ENCODE measurements at regions not wholly inside any gene's neighbourhood (a gene's known extent, or its start where the extent isn't known, plus 50 kb on each side); places are given as distances from the start of the nearest gene placed in this dataset.

DNA sequence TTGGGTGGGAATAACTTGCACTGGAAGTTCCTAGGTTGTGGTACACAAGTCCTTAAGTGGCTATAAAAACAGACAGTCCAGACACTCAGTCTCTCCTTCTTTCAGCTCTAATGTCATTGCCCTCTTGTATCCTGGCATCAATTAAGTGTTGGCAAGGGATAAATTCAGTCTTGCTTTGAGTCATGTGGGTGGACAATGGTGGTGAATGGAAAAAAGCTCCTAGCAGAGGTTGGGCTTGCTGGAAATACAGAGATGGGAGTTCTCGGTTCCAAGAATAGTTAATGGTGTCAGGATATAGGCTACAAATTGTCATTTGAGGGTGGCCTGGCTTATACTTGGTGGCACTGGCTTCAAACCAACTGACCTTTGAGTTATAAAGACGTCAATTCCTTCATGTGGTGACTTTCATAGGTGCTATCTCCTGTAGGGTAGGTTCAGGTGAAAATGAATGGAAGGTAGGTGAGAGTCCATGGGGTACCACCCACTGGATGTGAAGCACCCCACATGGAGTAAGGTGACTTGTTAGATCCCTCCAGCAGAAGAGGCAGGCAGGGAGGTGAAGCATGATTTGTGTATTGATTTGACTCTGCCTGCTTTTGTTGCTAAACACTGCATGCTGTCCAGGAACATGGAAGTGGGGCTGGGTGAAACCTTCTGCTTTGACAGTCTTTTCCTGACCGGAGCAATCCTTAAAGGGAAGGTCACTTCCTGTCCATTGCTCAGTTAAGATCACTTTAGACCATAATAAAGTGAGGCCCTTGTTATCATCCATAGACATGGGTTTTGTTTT is 102.0 kb downstream of the LACC1 start:
- peak in 1 of 42 donors; percentile 35 for DNase-seq
- intact Hi-C loops (cut with DNase I): no loop called here

DNA sequence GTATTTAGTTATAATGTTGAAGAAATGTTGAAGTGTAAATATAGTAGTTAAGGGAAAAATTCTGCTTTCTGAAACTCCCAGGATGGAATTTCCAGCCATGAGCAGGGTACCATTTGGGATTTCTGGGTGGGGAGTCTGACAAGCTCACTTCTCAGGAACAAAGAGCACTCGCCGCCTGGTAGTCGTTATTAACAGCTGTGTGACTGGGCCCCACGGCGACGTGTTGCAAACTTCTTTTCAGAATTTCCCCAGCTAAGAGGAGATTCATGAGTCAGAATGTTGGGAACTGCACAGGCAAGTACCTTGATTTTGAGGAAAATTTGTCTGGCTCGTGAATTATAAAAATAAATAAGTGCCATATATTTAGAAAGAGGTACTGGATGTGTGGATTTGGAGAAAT is 103.7 kb downstream of the LACC1 start:
- intact Hi-C loops (cut with DNase I): no loop called here
- DNase-seq: no peak

DNA sequence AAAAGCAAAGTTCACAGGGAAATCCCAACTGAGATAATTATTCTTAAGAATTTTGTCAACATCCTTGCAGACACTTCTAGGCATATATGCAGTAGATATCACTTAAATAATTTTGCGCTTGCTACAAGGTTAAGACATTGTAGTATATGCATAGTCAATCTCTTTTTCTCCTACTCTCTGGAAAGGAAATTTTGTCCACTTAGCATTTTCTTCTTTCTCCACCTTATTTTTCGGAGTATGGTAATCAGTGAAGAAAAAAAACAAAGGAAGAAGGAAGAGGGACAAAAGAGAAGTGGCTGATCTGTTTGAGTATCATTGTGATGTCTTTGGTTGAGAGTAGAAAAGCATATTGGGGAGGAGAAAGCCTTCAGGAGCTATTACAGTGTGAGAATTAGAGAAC is 104.6 kb downstream of the LACC1 start:
- DNase-seq: no peak
- intact Hi-C loops (cut with DNase I): no loop called here

DNA sequence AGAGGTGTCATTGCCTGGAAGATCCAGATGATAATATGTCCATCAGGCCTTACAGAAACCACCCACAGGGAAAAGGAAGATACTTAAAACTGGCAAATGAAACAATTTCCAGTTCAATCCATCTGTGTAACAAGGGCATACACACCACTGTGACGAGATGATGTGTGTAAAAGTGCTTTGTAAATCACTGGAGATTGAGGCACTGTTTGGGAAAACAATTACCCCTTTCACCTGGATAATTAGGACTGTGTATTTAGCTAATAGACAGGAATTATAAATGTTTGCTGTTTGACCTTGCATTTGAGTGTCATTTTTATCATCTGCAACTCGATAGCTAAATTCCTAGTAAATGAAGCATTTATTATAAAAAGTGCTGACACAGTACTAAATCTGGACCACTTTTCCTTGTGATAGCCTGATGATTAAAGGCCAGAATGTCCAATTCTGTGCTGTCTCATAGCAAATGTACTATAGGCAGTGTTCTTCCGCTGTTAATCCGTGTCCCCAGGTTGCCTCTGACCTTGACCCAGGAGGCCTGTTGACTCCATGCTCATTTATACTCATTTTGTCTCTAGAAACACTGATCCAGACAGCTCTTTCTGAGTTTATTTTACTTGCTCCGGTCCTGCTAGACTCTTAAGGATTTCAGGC is 105.8 kb downstream of the LACC1 start:
- no peak for DNase-seq
- intact Hi-C loops (cut with DNase I): no loop called here

DNA sequence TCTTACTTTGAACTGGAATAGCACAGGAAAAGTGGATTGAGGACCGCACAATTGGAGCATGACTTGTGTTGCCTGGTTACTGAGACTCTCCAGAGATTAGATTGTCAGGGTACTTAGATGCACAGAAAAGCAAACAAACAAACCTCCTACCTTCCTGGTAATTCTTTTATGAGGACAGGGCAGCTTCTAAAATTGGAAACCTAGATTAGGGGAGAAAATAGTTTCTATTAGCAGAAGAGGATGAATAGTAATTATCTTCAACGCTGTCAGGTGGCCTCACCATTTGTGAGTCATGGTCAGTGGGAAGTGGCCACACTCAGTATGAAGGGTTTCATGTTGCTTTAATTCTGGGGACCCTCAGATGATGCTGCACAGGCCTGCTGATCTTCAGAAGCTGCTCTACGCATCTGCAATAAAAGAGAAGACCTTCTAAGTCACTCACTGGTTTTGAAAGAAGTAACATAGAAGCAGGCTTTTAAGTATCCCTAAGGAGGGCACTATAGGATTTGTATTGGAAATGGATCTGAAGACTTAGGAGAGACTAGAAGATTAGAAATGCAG is 106.8 kb downstream of the LACC1 start:
- no peak for DNase-seq
- intact Hi-C loops (cut with DNase I): no loop called here

DNA sequence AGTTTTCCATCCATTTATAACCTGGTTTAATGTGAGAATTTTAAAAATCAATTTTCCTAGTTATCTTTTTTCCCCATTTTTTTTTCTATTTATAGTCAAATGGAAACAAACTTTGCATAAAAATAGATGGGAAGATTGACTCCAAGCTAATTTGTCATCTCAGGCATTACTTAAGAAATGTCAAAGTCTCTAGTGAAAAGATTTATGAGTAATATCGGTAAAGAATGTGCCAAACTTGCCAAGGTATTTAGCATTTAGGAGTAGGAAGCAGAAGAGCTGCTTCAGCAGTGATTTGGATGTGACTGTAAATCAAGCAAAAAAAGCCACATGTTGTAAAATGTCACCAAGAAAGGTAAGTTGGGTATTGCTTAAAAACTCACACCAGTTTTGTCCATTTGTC is 108.6 kb downstream of the LACC1 start:
- intact Hi-C loops (cut with DNase I): no loop called here
- DNase-seq: peak in 1 of 42 donors; percentile 38

DNA sequence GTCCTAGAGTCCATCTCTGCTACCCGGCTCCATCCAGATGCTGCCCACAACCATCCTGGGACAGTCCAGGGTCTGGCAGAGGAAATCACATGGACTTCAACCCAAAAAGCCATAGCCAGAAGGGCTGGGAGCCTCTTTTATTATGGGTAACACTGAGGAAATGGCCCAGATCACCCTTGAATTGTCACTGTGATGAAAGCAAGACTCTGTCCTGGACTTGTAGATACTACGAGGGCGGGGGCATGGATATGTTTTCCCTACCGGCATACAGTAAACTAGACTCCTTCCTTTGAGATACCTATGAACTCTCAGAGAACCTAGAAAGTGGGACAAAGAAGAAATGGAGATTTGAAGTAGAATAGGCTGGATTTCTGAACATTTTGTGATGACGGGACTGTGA is 110.3 kb downstream of the LACC1 start:
- no peak for DNase-seq
- intact Hi-C loops (cut with DNase I): no loop called here

DNA sequence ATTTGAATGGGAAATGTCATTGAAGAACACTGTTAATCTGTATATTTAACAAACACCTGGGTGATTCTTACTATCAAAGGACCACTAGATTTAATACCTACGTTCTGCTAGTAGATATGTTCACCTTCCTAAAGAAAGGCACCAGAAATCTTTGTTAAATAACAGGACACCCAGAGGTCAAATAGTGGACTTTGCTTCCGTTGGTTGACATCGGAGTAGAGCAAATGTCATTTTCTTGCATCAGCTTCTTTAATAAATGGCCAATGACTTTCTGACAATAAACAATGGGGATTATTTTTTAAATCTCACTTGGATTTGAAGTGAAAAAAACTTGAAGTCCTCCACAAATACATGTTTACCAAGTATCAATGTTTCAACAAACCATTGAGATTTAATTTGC is 111.1 kb downstream of the LACC1 start:
- no peak for DNase-seq
- intact Hi-C loops (cut with DNase I): no loop called here

DNA sequence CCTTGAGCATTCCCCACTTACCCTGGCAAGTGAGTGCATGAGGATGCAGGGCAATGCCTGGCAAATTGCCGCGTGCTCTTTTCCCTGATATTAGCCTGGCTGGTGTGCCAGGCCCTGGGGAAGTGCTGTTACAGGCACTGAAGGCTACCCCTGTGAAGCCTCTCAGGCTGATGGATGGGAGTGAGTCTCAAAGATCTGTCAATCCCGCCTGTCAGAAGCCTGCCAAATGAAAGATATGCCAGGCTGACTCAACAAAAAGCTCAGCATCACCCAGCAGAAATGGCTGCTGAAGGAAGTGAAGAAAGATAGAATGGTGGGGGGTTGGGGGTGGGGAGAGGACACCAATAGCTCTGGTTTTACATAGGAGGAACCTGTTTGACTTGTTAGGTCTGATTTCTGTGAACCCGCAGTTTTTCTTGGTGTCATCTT is 112.1 kb downstream of the LACC1 start:
- intact Hi-C loops (cut with DNase I): no loop called here
- peak in 8 of 42 donors; percentile 8 to 46 (median 20) for DNase-seq

DNA sequence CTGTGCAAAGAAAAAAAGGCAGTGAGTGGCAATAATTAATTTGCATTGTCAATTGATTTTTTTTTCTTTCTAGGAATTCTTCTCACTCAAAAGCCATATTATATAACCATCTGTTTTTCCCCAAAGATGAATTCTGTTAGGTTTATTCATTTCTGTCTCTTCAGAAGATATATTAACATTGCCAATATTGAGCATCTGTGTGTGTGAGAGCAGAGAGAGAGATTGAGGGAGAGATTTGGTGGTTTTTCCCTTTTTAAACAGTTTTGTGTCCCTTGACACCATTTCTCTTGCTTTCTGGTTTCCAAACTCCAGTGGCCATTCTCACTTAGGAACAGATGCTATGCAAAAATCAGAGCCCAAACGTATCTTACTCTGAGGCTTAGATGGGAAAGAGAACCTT is 112.5 kb downstream of the LACC1 start:
- no peak for DNase-seq
- intact Hi-C loops (cut with DNase I): no loop called here

DNA sequence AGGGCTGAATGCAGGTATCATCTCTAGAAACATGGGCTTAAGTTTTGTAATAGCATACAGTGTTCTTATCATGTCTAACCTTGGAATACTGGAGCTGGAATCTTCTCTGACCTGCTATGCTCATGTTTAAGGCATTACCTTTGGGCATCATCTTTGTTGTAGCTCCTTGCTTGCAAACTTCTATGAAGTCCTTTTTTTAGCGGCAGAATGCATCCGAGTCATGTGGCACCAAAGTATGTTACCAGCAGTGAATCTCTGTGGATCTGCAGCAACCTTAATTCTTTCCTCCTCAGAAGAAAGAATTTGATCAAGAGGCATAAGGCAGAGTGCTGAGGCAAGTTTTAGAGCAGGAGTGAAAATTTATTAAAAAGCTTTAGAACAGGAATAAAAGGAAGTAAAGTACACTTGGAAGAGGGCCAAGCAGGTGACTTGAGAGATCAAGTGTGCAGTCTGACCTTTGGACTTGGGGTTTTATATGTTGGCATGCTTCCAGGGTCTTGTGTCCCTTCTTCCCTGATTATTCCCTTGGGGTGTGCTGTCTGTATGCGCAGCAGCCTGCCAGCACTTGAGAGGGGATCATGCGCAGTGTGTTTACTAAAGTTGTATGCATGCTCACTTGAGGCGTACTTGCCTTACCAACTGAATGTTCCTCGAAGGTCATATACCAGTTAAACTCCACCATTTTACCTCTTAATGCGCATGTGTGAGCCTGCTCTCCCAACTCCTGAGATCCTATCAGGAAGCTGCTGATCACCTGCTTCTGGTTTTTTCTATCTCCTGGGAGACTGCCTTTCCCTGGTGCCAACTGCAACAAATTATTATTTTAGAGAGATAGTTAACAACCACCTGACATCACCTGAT is 115.5 kb downstream of the LACC1 start:
- DNase-seq: no peak
- intact Hi-C loops (cut with DNase I): no loop called here

DNA sequence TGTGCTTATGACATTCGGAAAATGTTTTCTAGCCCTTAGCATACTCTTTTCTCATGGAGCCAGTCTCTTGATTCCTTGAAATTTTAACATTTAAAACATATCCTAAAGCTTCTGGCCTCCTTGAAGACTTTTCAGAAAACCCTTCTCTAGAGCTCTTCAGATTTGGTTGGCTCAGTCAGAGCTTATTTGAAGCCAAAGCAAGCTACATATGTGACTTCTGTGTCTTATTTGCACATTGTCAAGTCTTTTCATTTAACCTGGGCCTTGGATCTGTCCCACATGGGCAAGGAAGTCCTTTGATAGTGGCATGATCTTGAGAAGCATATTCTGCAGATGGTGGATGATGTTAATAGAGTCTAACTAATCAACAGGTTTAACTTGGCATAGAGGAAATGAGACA is 116.5 kb downstream of the LACC1 start:
- intact Hi-C loops (cut with DNase I): no loop called here

DNA sequence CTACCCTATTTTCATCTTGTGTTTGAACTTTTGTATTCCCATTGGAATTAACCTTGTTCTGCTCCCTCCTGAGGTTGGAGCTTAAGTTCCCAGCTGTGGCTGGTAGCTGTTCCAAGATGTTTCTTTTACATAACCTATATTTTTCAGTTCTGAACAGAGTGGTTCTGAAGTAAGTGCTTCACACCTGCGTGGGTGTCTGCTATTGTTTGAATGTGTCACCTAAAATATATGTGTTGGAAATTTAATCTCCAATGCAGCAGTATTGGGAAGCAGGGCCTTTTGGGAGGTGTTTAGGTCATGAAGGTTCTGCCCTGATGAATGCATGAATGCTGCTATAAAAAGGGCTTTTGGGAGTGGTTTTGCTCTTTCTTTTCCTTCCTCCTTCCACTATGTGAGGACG is 123.8 kb downstream of the LACC1 start:
- intact Hi-C loops (cut with DNase I): no loop called here
- peak in 8 of 42 donors; percentile 27 to 63 (median 34) for DNase-seq

More for the DNA sequence above, 116.5 kb downstream of the LACC1 start:
- no peak for DNase-seq

DNA sequence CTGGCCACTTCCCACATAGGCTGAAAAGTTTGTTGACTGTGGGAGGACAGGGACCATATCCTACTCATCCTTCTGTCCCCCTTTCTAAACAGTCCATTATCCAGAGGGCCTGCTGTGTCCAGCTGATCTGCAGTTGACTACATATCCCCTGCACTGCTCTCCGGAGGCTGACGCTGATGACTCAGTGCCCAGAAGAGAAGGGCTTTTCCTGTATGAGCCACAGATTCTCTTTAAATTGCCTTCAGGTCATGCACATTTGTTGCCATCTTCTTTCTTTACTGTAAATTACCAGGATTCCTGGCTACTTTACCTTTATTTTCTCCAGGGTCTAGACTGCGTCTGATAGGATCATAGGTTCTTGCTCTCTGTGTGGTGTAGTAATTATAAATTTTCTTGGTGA is 125.2 kb downstream of the LACC1 start:
- no peak for DNase-seq
- intact Hi-C loops (cut with DNase I): no loop called here

DNA sequence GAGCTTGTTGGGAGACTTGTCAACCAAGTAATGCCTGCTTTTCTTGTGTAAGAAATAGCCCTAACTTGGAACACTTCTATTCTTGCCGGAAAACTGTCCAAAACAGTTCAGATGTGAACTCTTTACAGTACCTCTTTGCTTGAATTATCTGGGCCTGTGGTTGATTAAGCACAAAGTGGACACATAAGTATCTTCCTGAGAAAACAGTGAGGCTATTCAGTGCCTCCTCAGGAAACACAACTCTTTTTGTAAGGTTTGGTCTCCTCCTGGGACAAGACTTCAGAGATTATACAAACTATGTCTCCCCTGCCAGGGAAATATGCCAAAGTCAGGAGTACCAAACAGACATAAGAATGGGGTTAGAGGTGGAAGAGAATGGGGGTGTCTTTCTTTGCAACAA is 127.7 kb downstream of the LACC1 start:
- intact Hi-C loops (cut with DNase I): no loop called here
- no peak for DNase-seq

DNA sequence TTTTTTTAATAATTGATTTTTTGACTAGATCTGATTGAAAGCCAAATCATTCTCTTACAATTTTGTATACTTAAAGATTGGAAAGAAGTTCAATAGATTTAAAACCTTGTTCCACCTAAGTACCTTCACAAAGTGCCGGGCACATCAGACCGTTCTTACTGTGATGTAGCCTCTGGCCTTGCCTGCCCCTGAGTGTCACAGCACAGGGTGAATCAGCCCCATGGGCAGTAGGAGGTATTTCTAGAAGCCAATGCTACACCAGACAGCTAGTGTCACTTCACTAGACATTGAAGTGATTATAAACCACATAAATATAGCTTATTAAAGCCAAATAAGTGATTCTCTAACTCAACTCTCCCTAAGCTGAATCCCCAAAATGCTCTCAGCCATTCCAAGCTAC is 131.3 kb downstream of the LACC1 start:
- intact Hi-C loops (cut with DNase I): no loop called here
- peak in 1 of 42 donors; percentile 28 for DNase-seq

DNA sequence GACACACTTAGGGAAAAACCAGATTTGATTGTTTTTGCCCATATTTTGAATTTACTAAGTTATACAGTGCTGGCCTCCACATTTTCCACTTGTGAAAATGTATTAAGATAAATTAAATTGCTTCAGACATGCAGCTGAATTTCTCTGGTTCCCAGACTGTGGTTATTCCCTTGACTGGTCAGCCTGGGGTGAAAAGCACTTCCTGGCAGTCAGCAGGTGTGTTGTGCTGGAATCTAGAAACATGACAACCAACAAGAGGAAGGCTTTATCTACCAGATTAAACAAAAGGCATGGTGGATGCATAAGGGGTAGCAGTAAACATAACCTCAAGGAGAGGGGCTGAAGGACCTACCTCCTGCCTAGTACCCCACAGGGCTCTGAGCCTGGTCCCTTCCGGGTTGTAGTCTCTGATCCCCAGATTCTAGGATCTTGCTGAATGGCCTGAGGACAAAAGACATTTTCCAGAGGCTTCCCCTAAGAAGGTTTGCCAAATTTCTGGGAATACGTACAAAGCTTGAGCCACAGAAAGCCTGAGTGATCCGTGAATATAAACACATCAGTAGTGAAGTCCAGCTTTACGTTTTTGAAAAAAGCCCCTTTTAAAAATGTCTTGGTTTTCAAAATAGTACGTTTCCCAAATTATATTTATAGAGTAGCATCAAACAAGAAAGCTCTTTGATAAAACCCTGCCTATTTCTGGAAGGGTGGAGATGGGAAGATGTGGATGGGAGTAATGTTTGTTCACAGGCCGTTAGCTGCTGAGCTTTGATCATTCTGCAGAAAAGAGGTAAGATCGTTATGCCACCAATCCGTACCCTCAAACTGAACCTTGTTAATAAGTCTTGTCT is 133.4 kb downstream of the LACC1 start:
- peak in 1 of 42 donors; percentile 6 for DNase-seq
- intact Hi-C loops (cut with DNase I): no loop called here

DNA sequence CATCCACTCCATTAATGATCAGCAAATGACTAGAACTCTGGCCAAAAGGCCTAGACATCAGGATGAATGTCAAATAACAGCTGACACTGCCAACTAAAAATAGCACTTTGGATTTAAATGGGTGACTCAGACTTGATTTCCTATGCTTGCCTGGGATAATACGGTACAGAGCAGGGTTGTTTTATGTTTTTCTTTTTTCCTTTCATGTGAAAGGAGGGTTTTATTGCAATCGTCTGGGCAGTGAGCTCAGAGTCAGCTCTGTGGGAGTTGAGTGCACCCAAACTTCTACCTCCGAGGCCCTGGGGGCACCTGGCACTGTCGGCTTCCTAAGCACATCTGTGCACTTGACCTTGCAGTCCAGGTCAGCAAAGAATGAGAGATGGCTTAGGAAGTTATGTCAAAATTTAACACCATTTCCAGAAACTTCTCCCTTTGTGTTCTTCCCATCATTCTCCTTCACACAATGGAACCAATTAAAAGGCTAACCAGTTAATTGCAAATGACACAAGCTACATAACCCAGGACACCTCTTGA is 134.1 kb downstream of the LACC1 start:
- intact Hi-C loops (cut with DNase I): no loop called here
- DNase-seq: peak in 4 of 42 donors; percentile 2 to 50 (median 20)
